GM21786 (cell line): ENCODE measurements at regions not wholly inside any gene's neighbourhood (a gene's known extent, or its start where the extent isn't known, plus 50 kb on each side); places are given as distances from the start of the nearest gene placed in this dataset.

Experiments used
- ATAC-seq: cut with Tn5 transposase; IDR thresholded peaks from one replicate; pipeline ENCODE4 v1.9.1; 2021; ENCODE audit not compliant: unreplicated experiment

GRCh38 chr2:20150110-20150706 lies 74.7 kb downstream of the SDC1 start:
- ATAC-seq, result no peak

GRCh38 chr2:20149703-20150030 lies 75.3 kb downstream of the SDC1 start:
- ATAC-seq, result no peak

- ATAC-seq, result no peak
Observed at GRCh38 chr2:20148923-20149702, 75.8 kb downstream of the SDC1 start.

GRCh38 chr2:20148426-20148922 lies 76.5 kb downstream of the SDC1 start:
- ATAC-seq, result no peak

DNA sequence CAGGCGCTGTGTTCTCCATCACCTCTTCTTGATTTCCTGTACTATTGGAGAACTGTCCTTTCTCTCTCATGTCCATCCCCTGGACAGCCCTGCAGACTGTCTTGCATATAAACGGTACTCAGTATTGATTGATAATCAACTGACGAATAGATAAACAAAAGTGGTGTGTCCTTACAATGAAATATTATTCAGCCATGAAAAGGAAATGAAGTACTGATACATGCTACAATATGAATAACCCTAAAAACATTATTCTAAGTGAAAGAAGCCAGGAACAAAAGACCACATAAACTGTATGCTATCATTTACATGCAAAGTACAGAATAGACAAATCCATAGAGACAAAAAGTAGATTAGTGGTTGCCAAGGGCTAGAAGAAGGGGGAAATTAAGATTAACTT lies 77.6 kb downstream of the SDC1 start:
- no peak for ATAC-seq

GRCh38 chr2:20146401-20146800 lies 78.5 kb downstream of the SDC1 start:
- no peak for ATAC-seq

DNA sequence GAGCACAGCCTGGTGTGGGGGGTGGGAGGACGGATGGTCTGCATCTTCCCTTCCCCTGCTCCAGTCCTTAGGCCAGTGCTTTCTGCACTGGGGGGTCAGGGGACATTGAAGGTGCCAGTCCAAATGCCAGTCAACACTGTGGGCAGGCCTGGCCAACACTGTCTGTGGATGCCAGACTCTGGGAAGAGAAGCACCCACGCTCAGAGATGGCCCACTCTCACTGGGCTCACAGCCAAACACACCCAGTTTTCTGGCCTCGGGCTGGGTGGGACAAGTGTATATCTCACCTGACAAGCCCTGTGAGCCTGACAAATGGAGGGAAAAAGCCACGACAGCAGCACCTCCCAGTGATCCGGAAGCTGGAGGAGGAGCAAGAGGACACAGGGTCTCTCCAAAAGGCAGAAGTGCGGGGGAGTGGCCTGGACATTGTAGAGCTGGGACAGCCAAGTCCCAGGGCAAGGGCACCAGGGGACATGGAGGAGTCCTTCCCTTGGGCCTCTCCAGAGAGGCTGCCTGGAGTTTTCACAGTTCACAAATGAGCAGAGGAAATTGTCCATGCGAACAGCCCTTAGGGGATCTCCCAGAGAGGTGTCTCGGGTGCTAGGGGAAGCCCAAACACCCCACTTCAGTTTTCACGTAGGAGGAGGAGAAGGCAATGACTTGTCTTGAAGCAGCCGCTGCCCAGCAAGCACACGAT lies 79.3 kb downstream of the SDC1 start:
- ATAC-seq, result peak; percentile 87

- no peak for ATAC-seq
Observed at GRCh38 chr2:20144861-20145260, 80.1 kb downstream of the SDC1 start.

- ATAC-seq, result no peak
Observed at GRCh38 chr2:20144196-20144595, 80.7 kb downstream of the SDC1 start.

- ATAC-seq, result no peak
Observed at GRCh38 chr2:20143263-20143662, 81.7 kb downstream of the SDC1 start.

DNA sequence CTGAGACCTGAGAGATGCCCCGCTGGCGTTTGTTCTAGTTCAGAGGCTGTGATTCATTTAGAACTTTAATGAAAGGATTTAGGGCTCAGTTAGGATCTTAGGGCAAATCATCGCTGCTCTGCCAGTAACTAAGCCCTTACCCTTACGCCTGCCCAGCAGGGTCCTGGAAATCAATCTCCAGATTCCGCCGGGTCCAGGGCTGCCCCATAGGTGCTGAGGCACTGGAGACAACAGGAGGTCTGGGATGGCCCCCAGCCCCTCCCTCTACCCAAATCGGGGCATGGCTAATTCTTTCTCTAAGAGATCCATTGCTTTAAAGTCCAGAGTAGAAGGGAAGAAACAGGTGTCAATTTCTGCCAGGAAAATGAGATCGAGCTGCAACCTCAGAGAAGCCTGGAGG lies 83.1 kb downstream of the SDC1 start:
- no peak for ATAC-seq

DNA sequence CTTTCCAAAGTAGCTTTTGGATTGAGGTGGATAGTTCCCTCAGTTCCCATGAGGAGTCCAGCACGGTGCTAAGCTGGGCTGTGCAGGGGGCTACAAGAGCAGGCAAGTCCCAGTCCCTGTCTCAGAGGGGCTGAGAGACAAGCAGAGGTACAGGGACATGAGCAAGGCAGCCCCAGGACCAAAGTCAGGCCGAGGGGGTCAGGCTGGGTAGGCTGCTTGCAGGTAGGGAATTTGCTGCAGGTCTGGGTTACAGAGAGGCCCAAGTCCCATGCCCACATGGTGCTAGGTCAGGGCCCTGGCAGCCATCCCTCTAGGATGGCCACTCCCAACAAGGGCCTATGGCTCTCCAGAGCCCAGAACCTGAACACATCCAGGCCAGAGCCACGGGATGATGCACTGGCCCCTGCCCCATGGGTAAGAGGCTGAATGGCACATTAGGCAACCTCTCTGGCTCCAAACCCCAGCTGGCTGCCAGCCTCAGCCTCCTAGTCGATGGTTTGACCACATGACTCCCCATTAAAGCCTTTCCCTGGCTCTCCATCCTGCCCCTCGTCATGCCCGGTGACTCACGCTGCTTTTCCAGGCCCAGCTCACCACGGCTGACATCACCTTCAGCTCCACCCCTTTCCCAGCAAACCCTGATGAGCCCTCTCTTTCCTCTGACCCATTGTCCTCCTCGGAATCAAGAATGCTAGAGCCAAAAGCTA lies 83.7 kb downstream of the SDC1 start:
- ATAC-seq, result no peak

DNA sequence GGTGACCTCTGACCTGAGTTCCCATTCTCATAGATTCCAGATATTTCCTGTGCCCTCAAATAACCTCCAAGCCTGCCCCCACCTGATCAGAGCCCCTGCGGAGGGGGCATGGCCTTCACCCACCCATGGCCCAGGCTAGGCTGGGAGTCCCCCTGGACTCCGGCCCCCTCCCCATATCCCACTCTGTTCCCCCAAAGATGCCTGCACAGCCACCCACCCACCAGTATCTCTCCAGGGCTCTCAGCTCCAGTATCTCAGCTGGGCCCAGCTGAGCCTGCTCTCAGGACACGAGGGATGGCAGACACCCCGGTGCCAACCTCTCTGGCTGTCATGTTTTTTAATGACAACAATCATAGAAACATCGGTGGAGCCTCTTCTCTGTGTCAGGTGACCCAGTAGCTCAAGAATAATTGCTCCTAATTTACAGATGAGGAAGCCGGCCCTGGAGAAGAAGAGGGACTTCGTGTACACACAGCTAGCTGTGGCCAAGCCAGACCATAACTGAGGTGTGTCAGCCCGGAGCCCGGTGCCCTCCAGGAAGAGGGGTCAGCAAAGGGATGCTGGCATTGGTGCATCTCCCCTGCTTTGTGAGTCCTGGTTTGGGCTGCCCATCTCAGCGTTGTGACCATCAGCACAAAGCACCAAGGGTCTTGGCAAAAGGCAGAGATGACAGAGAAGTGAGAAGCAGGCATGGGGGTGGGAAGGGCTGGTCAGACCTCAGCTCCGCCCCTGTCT lies 84.4 kb downstream of the SDC1 start:
- ATAC-seq, result no peak

DNA sequence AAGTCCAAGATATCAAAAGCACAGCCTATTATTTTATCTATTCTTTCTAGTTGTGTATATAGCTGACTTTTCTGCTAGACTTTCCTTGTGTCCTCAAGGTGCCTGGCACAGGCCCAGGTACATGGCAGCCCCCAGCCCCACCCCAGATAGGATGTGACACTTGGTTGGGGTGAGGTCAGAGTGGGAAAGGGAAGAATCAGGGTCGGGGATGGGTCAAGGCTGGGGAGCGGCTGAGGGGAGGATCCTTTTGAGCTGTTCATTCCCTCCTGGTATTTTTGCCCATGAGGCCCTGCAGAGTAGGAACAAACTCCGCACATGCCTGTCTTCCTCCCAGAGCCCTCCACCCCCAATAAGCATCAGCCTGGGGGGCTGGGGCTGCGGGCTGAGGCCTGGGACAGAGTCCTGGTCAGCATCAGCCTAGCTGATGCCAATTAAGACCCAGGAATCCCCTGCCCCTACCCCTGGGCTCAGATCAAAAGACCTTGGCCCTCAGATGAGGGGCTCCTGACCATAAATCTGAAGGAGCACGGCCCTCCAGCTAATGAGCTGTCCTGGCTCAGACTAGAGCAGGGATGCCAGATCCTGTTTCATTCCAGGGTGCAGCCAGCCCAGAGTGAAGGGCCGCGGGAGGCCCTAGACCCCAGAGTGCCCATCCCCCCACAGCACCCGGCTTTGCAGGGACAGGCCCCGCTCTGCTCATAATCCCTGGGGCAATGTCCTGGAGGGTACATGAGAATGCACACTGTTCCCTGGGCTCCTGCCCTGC lies 85.3 kb downstream of the SDC1 start:
- no peak for ATAC-seq

GRCh38 chr2:20138696-20139095 lies 86.2 kb downstream of the SDC1 start:
- ATAC-seq, result no peak

- no peak for ATAC-seq
Observed at GRCh38 chr2:20137884-20138283, 86.5 kb upstream of the LAPTM4A start.

- ATAC-seq, result no peak
Observed at GRCh38 chr2:20137131-20137571, 85.7 kb upstream of the LAPTM4A start.

DNA sequence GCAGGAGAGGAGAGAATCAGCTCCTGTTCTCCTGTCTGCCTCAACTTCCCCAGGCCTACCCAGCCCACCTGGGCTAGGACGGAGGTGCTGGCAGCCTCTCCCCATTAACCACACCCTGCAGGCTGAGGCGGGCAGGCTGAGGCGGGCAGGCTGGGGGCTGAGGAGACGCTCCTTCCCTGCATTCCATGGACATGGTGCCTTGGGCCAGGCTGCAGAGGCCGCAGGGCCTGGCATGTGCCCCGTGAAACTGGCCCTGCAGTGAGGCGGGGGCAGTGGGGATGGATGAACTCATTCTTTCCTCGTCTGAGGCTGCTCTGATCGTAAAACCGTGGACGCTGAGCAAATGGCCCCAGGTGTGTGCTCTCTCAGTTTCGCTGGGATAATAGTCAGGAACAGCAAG lies 84.7 kb upstream of the LAPTM4A start:
- no peak for ATAC-seq

GRCh38 chr2:20135631-20136050 lies 84.2 kb upstream of the LAPTM4A start:
- peak; percentile 87 for ATAC-seq

DNA sequence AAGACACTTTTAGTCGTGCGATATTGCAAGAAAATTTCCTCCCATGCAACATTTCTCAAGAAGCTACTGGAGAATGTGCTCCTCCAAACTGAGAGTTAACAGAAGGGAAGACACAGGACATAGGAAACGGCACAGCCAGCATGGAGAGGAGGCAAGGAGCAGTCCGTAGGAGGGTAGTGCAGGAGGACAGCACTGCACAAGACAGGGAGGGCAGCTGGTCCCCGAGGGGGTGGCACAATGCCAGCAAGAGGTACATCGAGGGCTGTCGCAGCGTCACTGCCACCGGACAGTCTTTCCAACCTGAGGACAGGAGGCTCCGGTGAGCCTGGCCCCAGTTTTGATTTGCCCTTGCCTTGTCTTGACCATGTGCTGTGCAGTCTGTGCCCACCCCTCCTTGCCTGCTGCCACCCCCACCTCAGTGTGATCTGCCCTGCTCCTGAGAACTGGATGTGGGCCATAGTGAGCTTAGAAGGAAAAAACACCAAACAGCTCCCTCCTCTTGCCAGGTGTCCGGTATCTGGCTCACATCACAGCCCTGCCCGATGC lies 81.6 kb upstream of the LAPTM4A start:
- no peak for ATAC-seq
